ENCODE measurements at regions not wholly inside any gene's neighbourhood (a gene's known extent, or its start where the extent isn't known, plus 50 kb on each side); places are given as distances from the start of the nearest gene placed in this dataset.

DNA sequence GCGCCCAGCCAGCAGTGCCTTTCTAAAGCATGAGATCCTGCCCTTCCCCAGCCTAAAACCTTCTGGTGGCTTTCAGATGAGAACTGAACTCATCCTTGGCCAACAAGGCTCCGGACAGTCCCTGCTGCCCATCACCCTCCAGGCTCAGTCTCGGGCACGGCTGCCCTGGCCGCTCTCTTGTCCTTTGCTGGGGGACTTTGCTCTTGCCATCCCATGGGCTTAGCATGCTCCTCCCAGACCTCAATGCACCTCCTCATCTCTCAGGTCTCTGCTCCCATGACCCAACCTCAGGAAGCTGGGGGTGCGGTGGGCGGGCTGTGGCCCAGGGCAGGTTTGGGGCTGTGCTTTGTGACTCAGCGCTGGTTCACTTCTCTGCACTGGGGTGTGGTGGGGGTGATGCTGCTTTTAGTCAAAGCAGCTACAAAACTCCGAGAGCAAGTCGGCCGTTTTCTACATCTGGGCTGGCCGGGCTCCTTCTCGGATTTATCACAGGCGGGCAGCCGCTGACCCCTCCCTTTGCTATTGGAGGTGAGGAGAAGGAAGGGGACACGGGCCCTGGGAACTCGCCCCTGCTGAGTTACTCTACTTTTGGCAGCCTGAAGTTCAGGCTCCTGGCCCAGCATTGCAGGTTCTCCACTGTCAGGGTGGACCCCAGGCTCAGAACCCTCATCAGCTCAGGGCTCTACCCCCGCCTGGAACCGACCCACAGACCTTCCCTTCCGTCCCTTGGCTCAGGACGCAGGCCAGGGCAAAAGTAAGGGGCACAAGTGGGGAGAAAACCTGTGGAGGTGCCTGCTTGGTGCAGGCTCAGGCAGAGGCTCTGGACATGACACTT, 90.6 kb upstream of the TAF1B start:
- no peak for TF ChIP-seq CTCF (IDR thresholded peaks at IDR 0.05 in 4 of 5, conservative IDR thresholded peaks at IDR 0.05 in 1 of 5)
- no peak for TF ChIP-seq POLR2A (IDR thresholded peaks at IDR 0.05)
- no peak overlapping the region for H3K4me3 ChIP-seq
- H3K27ac ChIP-seq: peak overlapping the region in 3 of 4 donors; percentile 3 to 54 (median 43)
- H3K36me3 ChIP-seq: no peaks in the 10 kb centered on the region
- intact Hi-C loops (cut with DNase I; ENCODE audit: low total_unique reads) (no loop called here), in situ Hi-C loops (cut with MboI; ENCODE audit: low sequenced_read_pairs in 4 of 4) (no loop called here)
- no peaks in the 10 kb centered on the region for H3K27me3 ChIP-seq
- H3K9me3 ChIP-seq: no peaks in the 10 kb centered on the region
- no peak for DNase-seq
- ATAC-seq: no peak
- peaks cover 44 to 48% of the 10 kb centered on the region in 2 donors for H3K4me1 ChIP-seq

DNA sequence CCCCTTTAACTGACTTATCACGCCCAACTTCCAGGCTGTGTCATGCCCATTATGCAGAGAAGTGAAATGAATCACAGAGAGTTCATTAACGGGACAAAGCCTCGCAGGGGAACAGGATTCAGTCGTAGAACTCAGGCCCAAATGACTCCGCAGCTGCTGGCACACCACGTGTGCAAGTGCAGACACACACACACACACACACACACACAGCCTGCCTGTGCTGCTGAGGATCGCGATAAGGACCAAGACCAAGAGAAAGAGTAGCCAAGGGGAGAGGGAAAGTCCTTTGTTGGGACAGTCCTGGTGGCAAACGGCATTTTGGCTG, 90.0 kb upstream of the TAF1B start:
- H3K9me3 ChIP-seq: no peaks in the 10 kb centered on the region
- ATAC-seq (peak in 1 of 2 donors; percentile 40), DNase-seq (no peak)
- H3K4me1 ChIP-seq: peaks cover 48 to 50% of the 10 kb centered on the region in 2 donors
- H3K4me3 ChIP-seq: no peak overlapping the region
- H3K27me3 ChIP-seq: no peaks in the 10 kb centered on the region
- no peaks in the 10 kb centered on the region for H3K36me3 ChIP-seq
- H3K27ac ChIP-seq: peak overlapping the region in 3 of 4 donors; percentile 3 to 54 (median 43)
- in situ Hi-C loops (cut with MboI; ENCODE audit: low sequenced_read_pairs in 4 of 4) (no loop called here), intact Hi-C loops (cut with DNase I; ENCODE audit: low total_unique reads) (no loop called here)
- TF ChIP-seq CTCF (IDR thresholded peaks at IDR 0.05 in 4 of 5, conservative IDR thresholded peaks at IDR 0.05 in 1 of 5) (no peak), POLR2A (IDR thresholded peaks at IDR 0.05) (no peak)

DNA sequence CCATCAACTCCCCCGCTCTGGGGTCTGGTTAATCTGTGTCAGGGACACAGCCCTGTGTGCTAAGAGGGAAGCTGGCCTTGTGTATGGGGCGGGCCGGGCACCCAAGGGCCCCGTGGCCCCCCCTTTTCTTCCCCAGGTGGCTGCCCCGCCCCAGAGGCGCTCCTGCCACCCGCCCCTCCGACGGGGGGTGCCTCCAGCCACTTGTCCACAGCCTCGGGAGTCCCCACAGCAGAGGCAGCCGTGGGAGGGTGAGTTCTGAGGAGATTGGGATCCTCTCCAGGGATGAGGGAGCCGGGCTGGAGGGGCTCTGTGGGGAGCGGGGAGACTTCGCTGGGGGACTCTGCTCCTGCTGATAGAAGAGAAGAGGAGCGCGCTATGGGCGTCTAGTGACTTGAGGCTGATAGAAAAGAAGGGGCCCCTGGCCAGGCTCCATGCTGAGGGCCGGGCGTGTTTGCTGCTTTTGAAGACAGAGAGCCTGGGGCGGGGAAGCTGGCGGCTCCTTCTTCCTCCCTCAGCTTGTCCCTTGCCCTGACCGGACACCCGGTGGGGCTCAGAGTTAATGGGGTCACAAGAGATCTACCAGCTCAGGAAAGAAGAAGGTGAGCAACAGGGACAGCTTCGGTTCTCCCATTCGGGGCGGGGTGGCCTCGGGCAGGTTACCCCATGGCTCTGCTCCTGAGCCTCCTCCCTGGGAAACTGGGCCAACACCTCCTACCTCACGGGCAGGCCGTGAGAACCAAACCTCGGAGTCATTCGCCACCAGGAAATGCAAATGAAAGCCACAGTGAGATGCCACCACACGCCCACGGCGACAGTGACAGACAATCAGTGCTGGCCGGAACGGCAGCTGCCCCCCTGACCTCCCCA, 89.4 kb upstream of the TAF1B start:
- Histone ChIP-seq H3K4me1 (peaks cover 48 to 55% of the 10 kb centered on the region in 2 donors), H3K27ac (peak overlapping the region in 3 of 4 donors; percentile 3 to 54 (median 43))
- no peak for DNase-seq

GRCh38 chr2:9754532-9754887, 88.8 kb upstream of the TAF1B start:
- H3K4me3 ChIP-seq: no peak overlapping the region
- no peak for DNase-seq
- TF ChIP-seq CTCF (IDR thresholded peaks at IDR 0.05 in 4 of 5, conservative IDR thresholded peaks at IDR 0.05 in 1 of 5): no peak
- no peak for TF ChIP-seq POLR2A (IDR thresholded peaks at IDR 0.05)
- in situ Hi-C loops (cut with MboI; ENCODE audit: low sequenced_read_pairs in 4 of 4): no loop called here
- intact Hi-C loops (cut with DNase I; ENCODE audit: low total_unique reads): no loop called here
- H3K27ac ChIP-seq: no peak overlapping the region
- no peak for ATAC-seq
- no peaks in the 10 kb centered on the region for H3K9me3 ChIP-seq
- H3K4me1 ChIP-seq: peaks cover 49 to 60% of the 10 kb centered on the region in 2 donors
- H3K36me3 ChIP-seq: no peaks in the 10 kb centered on the region
- no peaks in the 10 kb centered on the region for H3K27me3 ChIP-seq

More for the DNA sequence above, 89.4 kb upstream of the TAF1B start:
- no peaks in the 10 kb centered on the region for H3K9me3 ChIP-seq
- intact Hi-C loops (cut with DNase I; ENCODE audit: low total_unique reads) (no loop called here), in situ Hi-C loops (cut with MboI; ENCODE audit: low sequenced_read_pairs in 4 of 4) (no loop called here)
- H3K27me3 ChIP-seq: no peaks in the 10 kb centered on the region
- no peak overlapping the region for H3K4me3 ChIP-seq
- no peak for TF ChIP-seq CTCF (IDR thresholded peaks at IDR 0.05 in 4 of 5, conservative IDR thresholded peaks at IDR 0.05 in 1 of 5)
- no peaks in the 10 kb centered on the region for H3K36me3 ChIP-seq
- ATAC-seq: no peak
